C4-2B (cell line): ENCODE measurements at regions not wholly inside any gene's neighbourhood (a gene's known extent, or its start where the extent isn't known, plus 50 kb on each side); places are given as distances from the start of the nearest gene placed in this dataset.
A peak's percentile ranks its signal among the peaks of the same experiment; 100 is the strongest.
"Not testable (repeated sequence)": the region's sequence is repeated elsewhere in the genome, so short reads cannot be mapped to it uniquely, and the experiment has no call there.

ENCODE experiments used
- H3K27ac ChIP-seq: fragments of 450-650 bp; 2 replicates; pipeline ENCODE4 v1.5.1; 2017
- CTCF ChIP-seq: fragments of 450-650 bp; conservative IDR thresholded peaks from 2 replicates; pipeline ENCODE4 v1.5.1; 2017; ENCODE audit warnings: mild to moderate bottlenecking
- ZFX ChIP-seq: fragments of 450-650 bp; IDR thresholded peaks from 2 replicates; pipeline ENCODE4 v1.6.1; 2017

GRCh38 chrX:3820167-3820566 lies 106.7 kb upstream of the PRKX start:
- no peak for TF ChIP-seq CTCF
- TF ChIP-seq ZFX: no peak
- no peak overlapping the region for H3K27ac ChIP-seq

GRCh38 chrX:3817480-3817879 lies 104.0 kb upstream of the PRKX start:
- H3K27ac ChIP-seq: not testable (repeated sequence)

GRCh38 chrX:3815896-3816664 lies 102.6 kb upstream of the PRKX start:
- TF ChIP-seq ZFX: peak; percentile 81; the same call in 1 of the 2 replicates
- TF ChIP-seq CTCF: peak; percentile 6; the same call in 1 of the 2 replicates
- H3K27ac ChIP-seq: peak overlapping the region; percentile 96

- no peak overlapping the region for H3K27ac ChIP-seq
- TF ChIP-seq CTCF: peak; percentile 55
- TF ChIP-seq ZFX: no peak
These were observed 98.2 kb upstream of the PRKX start for GRCh38 chrX:3811331-3812311.

GRCh38 chrX:3807906-3808305 lies 94.5 kb upstream of the PRKX start:
- H3K27ac ChIP-seq: no peak overlapping the region
- TF ChIP-seq CTCF (no peak), ZFX (no peak)

- TF ChIP-seq ZFX (no peak), CTCF (no peak)
- H3K27ac ChIP-seq: no peak overlapping the region
These were observed 93.2 kb upstream of the PRKX start for GRCh38 chrX:3806630-3807029.

- TF ChIP-seq CTCF (no peak), ZFX (no peak)
- no peak overlapping the region for H3K27ac ChIP-seq
These were observed 90.3 kb upstream of the PRKX start for GRCh38 chrX:3803713-3804112.
